Loucy (cell line): ENCODE measurements at regions not wholly inside any gene's neighbourhood (a gene's known extent, or its start where the extent isn't known, plus 50 kb on each side); places are given as distances from the start of the nearest gene placed in this dataset.

Experiments
- H2AFZ ChIP-seq: fragments of 200-600 bp; sonication (generic); 2 replicates; pipeline ENCODE4 v1.6.0; 2016; ENCODE audit warnings: antibody characterized with exemption, mild to moderate bottlenecking, low read length, moderate library complexity
- H3F3A ChIP-seq: fragments of 200-600 bp; 2 replicates; pipeline ENCODE4 v1.6.0; 2016; ENCODE audit warnings: antibody characterized with exemption, low read depth, mild to moderate bottlenecking
- H3K27me3 ChIP-seq: fragments of 200-600 bp; sonication (generic); 2 replicates; pipeline ENCODE4 v1.6.1; 2014; ENCODE audit warnings: low read length, mild to moderate bottlenecking; ENCODE audit not compliant: insufficient read depth, poor library complexity, severe bottlenecking
- H3K36me3 ChIP-seq: fragments of 200-600 bp; sonication (generic); 2 replicates; pipeline ENCODE4 v1.6.1; 2016; ENCODE audit warnings: low read length; ENCODE audit not compliant: insufficient read depth
- H3K4me1 ChIP-seq: fragments of 200-600 bp; sonication (generic); 2 replicates; pipeline ENCODE4 v1.5.1; 2014; ENCODE audit warnings: low read length, mild to moderate bottlenecking; ENCODE audit not compliant: insufficient read depth, poor library complexity, severe bottlenecking
- H3K4me2 ChIP-seq: fragments of 200-600 bp; sonication (generic); 2 replicates; pipeline ENCODE4 v1.6.0; 2014; ENCODE audit warnings: antibody characterized with exemption, low read length, low read depth, mild to moderate bottlenecking; ENCODE audit not compliant: poor library complexity, severe bottlenecking
- H3K4me3 ChIP-seq: fragments of 200-600 bp; sonication (generic); 2 replicates; pipeline ENCODE4 v1.5.1; 2014; ENCODE audit warnings: low read length, mild to moderate bottlenecking, mixed read lengths; ENCODE audit not compliant: poor library complexity, severe bottlenecking
- H3K79me2 ChIP-seq: fragments of 200-600 bp; sonication (generic); 2 replicates; pipeline ENCODE4 v1.6.1; 2014; ENCODE audit warnings: low read length; ENCODE audit not compliant: insufficient read depth
- H3K9ac ChIP-seq: fragments of 200-600 bp; sonication (generic); 2 replicates; pipeline ENCODE4 v1.6.0; 2014; ENCODE audit warnings: mild to moderate bottlenecking, low read depth, low read length, moderate library complexity; ENCODE audit not compliant: poor library complexity, severe bottlenecking
- H3K9me2 ChIP-seq: fragments of 200-600 bp; sonication (generic); replicated peaks from 2 replicates; pipeline ENCODE4 v1.6.1; 2016; ENCODE audit warnings: low read depth, low read length, mixed read lengths
- H3K9me3 ChIP-seq: fragments of 200-600 bp; sonication (generic); 2 replicates; pipeline ENCODE4 v1.6.1; 2014; ENCODE audit warnings: mild to moderate bottlenecking, antibody characterized with exemption, low read length, low read depth; ENCODE audit not compliant: insufficient read depth
- H4K20me1 ChIP-seq: fragments of 200-600 bp; sonication (generic); 2 replicates; pipeline ENCODE4 v1.6.0; 2014; ENCODE audit warnings: antibody characterized with exemption, low read length, mild to moderate bottlenecking; ENCODE audit not compliant: insufficient read depth, poor library complexity, severe bottlenecking
- EZH2phosphoT487 ChIP-seq: fragments of 200-600 bp; IDR thresholded peaks from 2 replicates; pipeline ENCODE4 v1.6.1; 2018; ENCODE audit warnings: antibody characterized with exemption, mild to moderate bottlenecking, moderate library complexity, borderline replicate concordance
- TF ChIP-seq, protein P1 (sequence below): fragments of 200-600 bp; sonication (generic); conservative IDR thresholded peaks from 2 replicates; pipeline ENCODE4 v1.5.1; 2014; ENCODE audit warnings: mild to moderate bottlenecking, antibody characterized with exemption, low read length

DNA sequence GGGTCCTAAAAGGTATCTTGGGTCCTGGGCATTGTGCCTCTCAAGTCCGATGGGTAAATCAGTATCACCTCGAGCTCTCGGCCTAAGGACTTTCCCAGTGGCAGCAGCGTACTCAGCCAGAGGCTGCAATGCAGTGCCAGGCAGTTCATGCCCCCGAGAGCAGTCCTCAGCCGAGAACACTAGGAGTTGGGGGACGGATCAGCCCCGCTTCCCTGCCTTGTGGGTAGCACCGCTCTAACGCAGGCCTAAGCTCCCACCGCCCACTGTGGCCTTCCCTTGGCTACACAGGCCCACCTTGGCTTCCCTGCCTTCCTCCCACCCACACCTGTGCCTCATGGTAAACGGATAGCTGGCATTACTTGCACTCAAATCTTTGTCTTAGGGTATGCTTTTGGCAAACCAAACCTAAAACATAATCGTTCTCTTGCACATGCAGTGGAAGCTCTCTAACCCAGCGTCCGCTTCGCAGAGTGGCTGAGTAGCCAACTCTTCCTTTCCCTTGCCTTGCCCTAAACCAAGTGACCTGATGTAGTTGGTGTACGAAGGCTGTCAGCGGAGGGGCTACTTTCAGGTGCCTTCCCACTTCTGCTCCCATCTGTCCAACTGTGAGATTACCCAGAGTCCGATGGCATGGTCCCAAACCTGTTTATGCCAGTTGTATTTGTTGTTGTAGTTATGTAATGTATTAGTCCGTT lies 73.2 kb upstream of the CHST15 start:
- Histone ChIP-seq H3K9me2 (no peaks in the 10 kb centered on the region), H3K9ac (no peak overlapping the region), H3K79me2 (no peaks in the 10 kb centered on the region), H2AFZ (no peak overlapping the region), H3K36me3 (no peaks in the 10 kb centered on the region), H3K4me2 (no peak overlapping the region), H4K20me1 (no peaks in the 10 kb centered on the region), H3K27me3 (no peaks in the 10 kb centered on the region), H3K9me3 (no peaks in the 10 kb centered on the region), H3K4me3 (no peak overlapping the region), H3F3A (no peaks in the 10 kb centered on the region), H3K4me1 (no peaks in the 10 kb centered on the region)
- no peak for TF ChIP-seq EZH2phosphoT487
- TF ChIP-seq, protein P1, sequence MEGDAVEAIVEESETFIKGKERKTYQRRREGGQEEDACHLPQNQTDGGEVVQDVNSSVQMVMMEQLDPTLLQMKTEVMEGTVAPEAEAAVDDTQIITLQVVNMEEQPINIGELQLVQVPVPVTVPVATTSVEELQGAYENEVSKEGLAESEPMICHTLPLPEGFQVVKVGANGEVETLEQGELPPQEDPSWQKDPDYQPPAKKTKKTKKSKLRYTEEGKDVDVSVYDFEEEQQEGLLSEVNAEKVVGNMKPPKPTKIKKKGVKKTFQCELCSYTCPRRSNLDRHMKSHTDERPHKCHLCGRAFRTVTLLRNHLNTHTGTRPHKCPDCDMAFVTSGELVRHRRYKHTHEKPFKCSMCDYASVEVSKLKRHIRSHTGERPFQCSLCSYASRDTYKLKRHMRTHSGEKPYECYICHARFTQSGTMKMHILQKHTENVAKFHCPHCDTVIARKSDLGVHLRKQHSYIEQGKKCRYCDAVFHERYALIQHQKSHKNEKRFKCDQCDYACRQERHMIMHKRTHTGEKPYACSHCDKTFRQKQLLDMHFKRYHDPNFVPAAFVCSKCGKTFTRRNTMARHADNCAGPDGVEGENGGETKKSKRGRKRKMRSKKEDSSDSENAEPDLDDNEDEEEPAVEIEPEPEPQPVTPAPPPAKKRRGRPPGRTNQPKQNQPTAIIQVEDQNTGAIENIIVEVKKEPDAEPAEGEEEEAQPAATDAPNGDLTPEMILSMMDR, result no peak

DNA sequence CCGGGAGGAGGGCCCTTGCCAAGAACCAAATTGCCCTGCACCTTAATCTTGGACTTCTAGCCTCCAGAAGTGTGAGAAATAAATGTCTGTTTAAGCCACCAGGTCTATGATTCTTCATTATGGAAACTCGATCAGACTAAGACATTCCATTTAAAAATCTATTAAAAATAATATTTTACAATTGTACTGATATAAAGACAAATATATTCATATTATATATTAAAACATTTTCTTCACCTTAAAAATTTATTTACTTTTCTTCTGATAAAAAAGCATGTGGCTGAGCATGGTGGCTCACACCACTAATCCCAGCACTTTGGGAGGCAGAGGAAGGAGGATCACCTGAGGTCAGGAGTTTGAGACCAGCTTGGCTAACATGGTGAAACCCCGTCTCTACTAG lies 72.4 kb upstream of the CHST15 start:
- TF ChIP-seq, protein P1, result no peak
- TF ChIP-seq EZH2phosphoT487, result no peak

DNA sequence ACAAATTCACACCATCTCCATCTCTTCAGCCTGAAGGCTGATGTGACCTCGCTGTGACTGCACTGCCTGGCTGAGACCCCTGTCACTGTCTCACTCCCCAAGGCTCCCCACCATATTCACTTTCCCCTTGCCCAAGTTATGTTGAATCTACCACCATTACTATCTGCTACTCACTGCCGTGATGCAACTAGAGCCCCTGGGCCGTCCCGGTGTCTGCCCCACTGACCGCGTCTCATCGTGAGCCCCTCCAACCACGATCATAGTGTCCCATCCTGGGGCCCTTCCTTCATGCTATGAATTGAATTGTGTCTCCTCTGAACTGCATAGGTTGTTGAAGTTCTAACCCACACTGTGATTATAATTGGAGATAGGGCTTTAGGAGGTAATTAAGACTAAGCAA lies 71.9 kb upstream of the CHST15 start:
- Histone ChIP-seq H3K36me3 (no peaks in the 10 kb centered on the region), H3K9me2 (no peaks in the 10 kb centered on the region), H3K27me3 (no peaks in the 10 kb centered on the region), H4K20me1 (no peaks in the 10 kb centered on the region), H3K4me3 (no peak overlapping the region), H3K9me3 (no peaks in the 10 kb centered on the region), H3K4me2 (no peak overlapping the region), H3K79me2 (no peaks in the 10 kb centered on the region), H3K9ac (no peak overlapping the region), H2AFZ (no peak overlapping the region), H3K4me1 (no peaks in the 10 kb centered on the region), H3F3A (no peaks in the 10 kb centered on the region)
- TF ChIP-seq EZH2phosphoT487, result no peak
- TF ChIP-seq, protein P1, result no peak

More for the DNA sequence above, 72.4 kb upstream of the CHST15 start:
- no peaks in the 10 kb centered on the region for H3K4me1 ChIP-seq
- H3K27me3 ChIP-seq, result no peaks in the 10 kb centered on the region
- H3K9ac ChIP-seq, result no peak overlapping the region
- H3K9me2 ChIP-seq, result no peaks in the 10 kb centered on the region
- H3K4me2 ChIP-seq, result no peak overlapping the region
- H2AFZ ChIP-seq, result no peak overlapping the region
- H3K4me3 ChIP-seq, result no peak overlapping the region
- no peaks in the 10 kb centered on the region for H3F3A ChIP-seq
- H3K36me3 ChIP-seq, result no peaks in the 10 kb centered on the region
- no peaks in the 10 kb centered on the region for H3K79me2 ChIP-seq
- H3K9me3 ChIP-seq, result no peaks in the 10 kb centered on the region
- no peaks in the 10 kb centered on the region for H4K20me1 ChIP-seq
